ENCODE measurements at regions not wholly inside any gene's neighbourhood (a gene's known extent, or its start where the extent isn't known, plus 50 kb on each side); places are given as distances from the start of the nearest gene placed in this dataset.
"Not testable (repeated sequence)": the region's sequence is repeated elsewhere in the genome, so short reads cannot be mapped to it uniquely, and the experiment has no call there.

DNA sequence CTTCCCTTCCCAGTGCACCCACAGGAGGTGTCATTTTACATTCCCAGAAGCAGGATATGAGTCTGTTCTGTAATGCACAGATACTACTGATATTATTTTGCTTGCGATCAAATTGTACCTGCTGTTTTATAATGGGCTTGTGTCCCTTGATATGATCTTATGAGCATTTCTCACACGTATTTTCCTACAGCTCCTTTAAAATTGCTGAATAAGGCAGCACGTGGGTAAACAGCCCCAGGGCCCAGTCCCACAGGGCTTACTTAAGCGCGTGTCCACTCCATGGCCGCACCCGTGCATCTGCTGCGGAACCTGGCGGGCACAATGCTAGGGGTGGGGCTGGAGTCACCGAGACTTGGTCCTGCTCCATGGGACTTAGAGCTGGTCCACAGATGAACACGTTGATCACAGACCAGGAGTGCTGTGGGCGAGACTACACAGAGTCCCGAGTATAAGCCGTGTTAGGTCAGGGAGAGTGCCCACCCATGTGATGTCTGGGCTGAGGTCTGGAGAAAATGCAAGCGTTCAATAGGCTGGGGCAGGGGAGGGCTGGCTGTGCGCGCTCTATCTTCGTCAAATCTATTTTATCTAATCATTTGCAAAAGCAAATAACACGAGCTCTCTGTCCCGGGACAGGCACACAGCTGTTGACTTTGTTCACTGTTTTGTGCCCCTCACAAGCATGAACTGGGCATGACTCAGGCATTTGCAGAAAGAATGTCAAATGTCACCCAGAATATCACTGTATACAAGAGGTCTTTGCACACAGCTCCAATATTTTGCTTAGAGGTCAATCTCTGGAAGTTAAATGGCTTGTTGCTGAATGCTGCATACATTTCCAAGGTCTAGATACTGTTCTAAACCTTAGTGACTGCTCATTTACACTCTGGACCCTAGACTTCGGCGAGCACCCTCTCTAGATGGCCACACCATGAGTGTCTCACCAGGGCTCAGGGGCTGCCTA is 119.3 kb downstream of the CRYAA start:
- DNase-seq (ENCODE audit: low read depth in 2 of 2): no peak

DNA sequence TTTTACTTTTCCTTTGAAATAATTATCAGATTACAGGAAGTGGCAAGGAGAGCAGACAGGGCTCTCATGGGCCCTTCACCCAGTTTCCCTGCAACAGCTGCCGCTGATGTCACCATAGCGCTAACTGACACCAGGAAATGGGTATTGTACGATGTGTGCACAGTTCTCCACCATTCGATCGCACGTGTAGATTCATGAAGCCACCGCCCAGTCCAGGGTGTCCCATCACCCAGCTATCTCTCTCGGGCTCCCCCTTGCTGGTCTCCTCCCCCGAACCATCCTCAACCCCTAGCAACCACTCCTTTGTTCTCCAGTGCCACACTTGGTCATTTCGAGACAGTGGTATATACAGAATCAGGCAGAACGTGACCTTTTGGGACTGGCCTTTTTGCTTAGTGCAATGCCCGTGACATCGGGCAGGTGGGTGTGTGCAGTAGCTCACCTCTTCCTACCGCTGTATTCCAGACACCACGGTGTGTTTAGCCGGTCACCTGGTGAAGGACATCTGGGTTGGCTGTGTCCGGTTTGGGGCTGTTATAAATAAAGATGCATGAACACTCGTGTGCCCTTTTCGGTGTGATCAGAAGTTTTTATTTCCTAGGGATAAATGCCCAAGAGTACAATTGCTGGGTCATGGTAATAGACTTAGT is 118.4 kb downstream of the CRYAA start:
- no peak for DNase-seq (ENCODE audit: low read depth in 2 of 2)

DNA sequence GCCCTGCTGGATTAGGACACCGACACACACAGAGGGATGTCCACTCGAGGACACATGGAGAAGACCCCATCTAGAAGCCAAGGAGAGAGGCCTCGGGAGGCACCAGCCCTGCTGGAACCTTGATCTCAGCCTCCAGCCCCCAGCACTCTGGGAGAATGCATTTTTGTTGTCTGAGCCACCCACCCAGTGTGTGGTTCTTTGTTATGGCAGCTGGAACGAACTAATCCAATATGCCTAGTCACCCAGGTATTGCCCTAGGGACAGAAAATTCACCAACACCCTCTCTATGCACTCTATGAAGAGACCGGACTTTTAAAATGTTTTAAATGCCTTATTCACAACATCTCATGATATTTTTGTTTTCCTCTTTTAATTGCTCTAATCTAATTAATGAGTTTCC is 117.4 kb downstream of the CRYAA start:
- DNase-seq (ENCODE audit: low read depth in 2 of 2): no peak

DNA sequence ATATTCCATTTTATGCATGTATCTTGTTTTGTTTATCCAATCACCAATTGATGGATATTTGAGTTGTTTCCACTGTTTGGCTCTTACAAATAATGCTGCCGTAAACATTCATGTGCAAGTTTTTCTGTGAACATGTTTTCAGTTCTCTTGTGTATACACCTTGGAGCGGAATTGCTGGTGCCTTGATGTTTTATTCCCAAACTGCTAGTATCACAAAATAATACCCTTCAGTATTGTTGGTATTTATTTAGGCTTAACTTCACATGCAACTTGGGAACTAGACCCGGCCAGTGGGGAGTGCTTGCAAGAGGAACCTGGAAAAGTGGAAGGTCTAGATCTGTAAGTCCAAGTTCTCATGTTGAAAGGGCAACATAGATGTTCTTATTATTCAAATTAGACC is 115.9 kb downstream of the CRYAA start:
- DNase-seq (ENCODE audit: low read depth in 2 of 2): no peak

DNA sequence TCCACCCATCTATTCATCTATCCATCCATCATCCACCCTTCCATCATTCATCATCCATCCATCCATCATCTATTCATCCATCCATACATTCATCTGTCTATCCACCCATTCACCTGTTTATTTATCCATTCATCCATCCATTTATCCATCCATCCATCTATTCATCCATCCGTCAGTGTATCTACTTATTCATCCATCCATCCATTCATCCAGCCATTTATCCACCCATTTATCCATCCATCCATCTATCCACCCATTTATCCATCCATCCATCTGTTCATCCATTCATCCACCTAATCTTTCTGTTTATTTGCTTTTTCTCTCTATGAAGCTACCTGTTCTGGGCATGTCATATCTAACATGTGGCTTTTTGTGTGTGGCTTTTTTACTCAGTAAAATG is 115.4 kb downstream of the CRYAA start:
- DNase-seq (ENCODE audit: low read depth in 2 of 2): no peak

DNA sequence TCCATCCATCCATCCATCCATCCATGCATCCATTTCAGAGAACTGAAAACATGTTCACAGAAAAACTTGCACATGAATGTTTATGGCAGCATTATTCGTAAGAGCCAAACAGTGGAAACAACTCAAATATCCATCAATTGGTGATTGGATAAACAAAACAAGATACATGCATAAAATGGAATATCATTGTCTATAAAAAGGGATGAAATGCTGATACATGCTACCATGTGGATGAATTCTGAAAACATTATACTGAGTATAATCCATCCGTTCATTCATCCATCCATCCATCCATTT is 115.1 kb downstream of the CRYAA start:
- DNase-seq (ENCODE audit: low read depth in 2 of 2): not testable (repeated sequence)

DNA sequence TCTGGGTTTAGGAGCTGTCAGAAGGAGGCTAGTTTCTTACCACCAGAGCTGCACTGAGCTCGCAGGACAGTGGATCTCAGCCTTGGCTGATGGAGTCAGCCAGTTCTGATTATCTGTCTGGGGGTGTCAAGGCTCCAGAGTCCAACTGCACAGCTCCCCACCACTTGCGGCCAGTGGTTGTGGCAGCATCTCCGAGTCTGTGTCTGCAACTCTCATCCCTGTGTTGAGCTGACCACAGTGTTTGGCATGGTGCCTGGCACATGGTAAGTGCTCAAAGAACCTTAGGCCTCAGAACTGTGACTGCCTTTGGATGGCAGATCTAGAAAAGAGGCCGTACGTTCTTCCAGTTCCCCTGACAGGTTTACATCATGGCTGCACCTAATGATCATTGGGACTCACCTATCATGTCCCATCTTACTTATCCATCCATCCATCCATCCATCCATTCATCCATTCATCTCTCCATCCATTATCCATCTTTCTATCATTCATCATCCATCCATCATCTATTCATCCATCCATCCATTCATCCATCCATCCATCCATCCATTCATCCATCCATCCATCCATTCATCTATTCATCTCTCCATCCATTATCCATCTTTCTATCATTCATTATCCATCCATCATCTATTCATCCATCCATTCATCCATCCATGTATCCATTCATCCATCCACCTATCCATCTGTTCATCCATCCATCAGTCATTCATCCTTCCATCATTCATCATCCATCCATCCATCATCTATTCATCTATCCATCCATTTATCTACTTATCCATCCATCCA is 114.5 kb downstream of the CRYAA start:
- DNase-seq (ENCODE audit: low read depth in 2 of 2): no peak

DNA sequence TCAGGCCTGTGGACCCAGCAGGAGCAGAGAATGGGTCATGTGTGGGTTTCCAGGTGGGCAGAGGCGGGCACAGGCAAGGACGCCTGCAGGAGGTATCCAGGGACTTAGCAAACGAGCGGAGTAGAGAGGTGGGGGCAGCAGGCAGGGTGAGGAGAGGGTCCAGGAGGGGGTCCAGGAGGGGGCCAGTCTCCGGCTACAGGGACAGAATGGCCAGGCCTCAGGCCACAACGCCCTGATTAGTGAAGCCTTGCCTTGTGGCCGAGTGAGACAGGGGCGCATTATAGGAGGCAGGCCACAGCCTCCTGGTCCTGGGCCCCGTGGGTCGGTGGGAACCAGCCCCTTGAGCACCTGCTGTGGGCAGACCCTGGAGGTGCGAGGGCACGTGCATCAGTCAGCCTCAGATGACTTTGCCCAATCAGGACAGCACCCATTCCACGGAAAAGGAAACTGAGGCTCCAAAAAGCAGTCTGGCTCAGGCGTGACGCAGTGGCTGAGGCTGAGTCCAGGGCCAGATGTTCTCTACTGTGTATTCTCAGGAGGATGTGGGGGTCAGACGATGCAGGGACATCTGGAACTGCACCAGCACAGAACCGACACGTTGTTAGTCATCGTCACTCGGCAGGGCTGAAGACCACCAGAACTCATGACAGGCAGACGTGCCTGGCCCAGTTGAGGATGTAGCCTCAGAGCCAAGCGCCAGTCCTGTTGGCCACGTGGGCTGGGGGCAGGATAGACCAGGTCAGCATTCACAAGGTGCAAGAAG is 113.7 kb downstream of the CRYAA start:
- no peak for DNase-seq (ENCODE audit: low read depth in 2 of 2)

DNA sequence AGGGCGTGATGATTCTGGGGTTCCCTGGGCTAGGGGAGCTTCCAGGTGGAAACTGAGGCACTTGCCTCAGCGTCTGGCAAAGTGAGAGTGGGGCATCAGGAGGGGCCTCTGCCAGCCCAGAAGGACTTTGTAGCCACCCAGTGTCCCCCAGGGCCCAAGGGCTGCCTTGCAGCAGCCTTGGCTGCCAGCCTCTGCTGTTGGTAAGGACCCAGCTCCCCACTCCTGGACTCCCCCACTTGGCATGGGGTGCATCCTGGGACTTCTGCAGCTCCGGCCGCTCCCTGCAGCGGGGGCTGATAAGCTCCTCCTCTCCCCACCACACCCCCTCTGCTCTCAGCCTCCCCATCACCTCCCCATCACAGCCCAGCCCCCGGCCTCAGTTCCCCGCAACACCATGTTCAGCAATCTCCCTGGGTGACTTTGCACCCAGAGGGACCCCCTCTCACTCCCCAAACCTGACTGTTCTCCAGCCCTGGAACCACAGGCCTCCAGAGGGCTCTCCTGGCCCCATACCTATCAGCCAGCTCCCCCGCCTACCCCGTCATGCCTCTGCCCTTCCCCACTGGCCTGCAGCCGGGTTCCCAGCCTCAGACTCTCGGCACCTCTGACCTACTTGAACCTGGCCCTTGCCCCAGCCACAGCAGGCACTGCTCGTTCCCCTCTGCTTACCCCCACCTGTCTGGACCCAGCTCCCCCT is 113.0 kb downstream of the CRYAA start:
- DNase-seq (ENCODE audit: low read depth in 2 of 2): no peak

DNA sequence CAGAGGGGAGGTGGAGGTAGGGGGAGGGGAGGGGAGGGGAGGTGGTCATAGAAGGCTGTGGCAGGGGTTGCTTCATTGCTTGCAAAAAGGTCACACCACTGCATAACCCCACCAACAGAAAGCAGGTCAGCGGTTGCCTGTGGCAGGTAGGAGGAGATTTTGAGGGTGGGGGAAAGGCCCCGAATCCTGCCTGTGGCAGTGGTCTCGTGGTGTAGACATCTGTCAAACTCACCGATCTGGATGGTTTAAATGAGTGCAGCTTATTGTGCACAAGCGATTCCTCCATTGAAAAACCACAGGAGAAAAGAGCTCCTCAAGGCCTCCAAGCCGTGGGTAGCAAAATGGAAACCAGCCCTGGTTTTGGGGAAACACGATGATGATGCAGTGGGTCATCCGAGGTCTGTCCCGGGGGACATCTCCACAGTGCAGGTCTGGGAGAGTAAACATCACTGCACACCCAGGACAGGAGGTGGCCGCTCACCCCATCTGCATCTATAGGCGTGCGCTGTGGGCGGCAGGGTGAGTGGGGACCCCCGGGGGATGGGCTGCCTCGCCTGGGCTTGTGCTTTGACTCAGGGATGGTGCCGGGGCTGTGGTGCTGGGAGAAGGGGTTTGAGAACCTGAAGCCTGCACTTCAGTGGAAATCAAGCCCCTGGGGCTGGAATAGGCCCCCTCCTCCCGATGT is 112.3 kb downstream of the CRYAA start:
- DNase-seq (ENCODE audit: low read depth in 2 of 2): no peak

DNA sequence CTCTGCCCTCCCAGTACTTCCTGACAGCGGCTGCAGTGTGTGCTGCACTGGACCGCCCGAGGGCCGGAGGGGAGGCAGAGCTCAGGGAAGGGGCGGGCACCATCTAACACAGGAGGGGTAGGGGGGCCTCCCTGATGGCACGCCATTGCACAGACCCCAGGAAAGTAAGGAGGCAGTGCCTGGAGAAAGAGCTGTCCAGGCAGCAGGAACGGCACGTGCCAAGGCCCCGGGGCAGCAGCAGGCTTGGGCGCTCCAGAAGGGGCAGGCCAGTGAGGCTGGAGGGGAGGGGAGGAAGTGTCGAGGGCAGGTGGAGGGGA is 110.7 kb downstream of the CRYAA start:
- no peak for DNase-seq (ENCODE audit: low read depth in 2 of 2)

DNA sequence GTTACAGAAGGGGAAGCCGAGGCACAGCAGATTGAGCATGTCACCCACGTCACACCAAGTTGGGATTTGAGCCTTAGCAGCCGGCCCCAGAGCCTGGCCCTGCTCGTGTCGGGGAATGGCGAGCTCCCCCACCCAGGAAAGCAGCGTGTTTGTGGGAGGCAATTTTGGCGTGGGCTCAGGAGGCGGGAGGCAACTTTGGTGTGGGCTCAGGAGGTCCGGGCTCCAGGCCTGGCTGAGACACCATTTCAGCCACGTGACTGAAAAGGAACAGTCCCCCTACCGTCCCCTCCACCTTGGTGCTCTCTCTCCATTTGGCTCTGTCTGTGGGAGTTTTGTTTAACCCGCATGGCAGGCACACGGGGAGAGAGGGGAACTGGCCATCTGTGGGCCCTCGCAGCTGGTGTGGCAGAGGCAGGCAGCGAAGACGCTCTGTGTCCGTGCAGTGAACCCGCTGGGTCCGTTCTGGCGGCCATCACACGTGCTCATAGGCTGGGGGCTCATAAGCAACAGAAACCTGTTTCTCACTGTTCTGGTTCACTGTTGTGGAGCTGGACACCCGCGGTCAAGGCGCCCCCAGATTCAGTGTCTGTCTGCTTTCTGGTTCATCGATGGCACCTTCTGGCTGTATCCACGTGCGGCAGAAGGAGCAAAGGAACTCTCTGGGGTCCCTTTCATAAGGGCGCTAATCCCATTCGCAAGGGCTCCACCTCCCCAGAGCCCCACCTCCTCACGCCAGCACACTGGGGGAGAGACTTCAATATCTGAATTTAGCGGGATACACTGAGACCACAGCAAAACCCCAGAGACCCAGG is 110.2 kb downstream of the CRYAA start:
- no peak for DNase-seq (ENCODE audit: low read depth in 2 of 2)

DNA sequence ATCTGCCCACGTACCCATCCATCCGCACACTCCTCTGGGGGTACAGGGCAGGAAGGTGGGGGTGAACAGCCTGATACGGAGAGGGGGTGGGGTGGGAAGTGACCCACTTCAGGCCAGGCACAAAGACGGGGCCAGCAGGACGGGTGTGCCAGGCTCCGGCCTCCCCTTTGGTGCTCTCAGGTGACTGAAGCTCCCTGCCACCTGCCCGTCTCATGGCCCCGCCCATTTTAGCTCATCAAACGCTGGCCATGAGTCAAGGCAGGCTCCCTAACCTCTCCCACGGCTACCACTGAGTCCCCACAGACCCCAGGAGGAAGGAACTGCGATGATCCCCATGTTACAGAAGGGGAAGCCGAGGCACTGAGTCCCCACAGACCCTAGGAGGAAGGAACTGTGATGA is 109.6 kb downstream of the CRYAA start:
- DNase-seq (ENCODE audit: low read depth in 2 of 2): no peak

DNA sequence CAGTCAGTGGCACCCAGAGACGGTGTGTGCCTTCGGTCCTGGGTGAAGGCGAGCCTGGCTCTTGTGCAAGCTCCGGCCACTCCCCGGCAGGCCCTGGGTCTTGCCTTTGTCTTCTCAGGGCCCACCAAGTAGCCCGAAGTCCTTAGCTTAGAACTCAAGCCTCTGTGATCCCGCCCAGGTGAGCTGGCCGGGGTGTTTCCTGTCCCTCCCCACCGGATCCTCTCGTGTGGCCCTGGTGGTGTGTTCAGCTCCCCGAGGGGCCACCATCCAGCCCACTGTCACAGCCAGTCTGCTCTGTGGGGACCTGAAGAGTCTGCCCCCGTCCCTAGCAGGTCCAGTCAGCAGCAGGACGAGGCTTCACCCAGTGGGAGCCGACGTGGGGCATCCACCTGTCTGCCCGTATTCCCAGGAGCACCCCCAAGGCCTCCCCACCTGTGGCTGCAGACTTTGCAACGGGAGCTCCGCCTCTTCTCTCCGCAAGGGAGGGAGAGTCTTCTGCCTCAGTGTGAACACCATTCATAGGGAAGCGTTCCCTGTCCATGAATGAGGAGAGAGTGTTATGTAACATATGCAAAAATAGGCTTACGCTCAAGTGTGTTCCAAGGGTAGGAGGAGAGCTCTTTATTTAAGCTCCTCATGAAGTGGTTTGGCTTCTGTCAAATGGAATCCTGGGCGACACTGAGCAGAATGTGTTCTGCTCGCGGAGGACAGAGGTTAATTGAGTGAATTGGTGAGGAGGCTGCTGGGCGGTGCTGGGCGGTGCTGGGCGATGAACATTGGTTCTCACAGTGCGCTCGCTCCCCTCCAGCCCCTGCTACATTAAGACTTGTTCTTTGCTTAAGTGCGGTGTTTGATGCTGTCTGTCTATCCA is 108.9 kb downstream of the CRYAA start:
- no peak for DNase-seq (ENCODE audit: low read depth in 2 of 2)

DNA sequence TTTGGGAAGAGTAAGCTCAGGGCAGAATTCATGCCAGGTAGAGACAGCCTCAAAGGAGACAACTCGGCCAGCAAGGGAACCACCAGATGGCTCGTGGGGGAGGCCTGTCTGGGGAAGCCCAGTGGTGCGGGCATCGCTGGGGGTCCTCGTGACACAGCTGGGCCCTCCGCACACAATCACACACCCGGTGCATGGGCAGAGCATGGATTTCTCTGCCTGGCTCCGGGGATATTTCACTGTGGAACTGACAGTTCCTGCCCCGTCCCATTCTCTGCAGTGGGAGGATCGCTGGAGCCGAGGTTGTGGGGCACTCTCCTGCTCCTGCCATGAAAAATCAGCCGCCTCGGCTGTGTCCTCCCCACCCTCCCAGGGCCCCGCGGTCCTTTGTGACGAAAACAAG is 108.0 kb downstream of the CRYAA start:
- DNase-seq (ENCODE audit: low read depth in 2 of 2): no peak

DNA sequence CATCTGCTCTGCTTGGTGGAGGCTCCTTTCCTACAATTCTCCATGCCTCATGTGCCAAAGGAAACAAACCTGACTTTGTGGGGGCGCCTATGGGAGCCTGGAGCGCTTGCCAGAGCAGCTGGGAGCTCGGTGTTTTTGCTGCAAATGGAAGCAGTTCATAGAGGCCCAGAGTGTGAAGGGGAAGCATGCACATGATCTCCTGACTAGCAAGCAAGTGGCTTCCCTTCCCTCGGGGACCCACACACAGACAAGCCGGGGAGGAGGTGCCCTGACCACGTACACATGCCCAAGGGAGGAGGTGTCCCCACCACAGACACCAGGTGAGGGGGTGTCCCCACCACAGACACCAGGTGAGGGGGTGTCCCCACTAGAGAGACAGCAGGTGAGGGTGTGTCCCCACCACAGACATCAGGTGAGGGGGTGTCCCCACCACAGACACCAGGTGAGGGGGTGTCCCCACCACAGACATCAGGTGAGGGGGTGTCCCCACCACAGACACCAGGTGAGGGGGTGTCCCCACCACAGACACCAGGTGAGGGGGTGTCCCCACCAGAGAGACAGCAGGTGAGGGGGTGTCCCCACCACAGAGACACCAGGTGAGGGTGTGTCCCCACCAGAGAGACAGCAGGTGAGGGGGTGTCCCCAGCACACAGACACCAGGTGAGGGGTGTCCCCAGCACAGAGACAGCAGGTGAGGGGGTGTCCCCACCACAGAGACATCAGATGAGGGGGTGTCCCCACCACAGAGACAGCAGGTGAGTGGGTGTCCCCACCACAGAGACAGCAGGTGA is 106.8 kb downstream of the CRYAA start:
- DNase-seq (ENCODE audit: low read depth in 2 of 2): no peak

DNA sequence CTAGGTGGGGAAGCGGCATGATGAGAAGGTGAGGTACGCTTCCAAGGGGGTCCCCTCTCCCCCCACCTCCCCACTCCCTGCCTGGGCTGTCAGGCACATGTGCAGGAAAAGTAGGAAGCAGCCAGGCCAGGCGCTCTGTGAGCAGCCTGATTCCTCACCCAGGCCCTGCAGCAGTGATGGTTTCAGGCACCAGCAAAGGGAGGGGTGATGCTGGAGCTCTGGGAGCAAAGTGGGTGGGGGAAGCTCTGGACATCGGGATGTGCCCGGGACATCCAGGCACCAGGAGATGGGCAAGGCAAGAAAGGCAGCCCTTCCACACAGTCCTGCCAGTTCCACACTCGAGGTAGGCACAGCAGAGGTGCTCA is 106.1 kb downstream of the CRYAA start:
- DNase-seq (ENCODE audit: low read depth in 2 of 2): no peak
